ENCODE measurements at regions not wholly inside any gene's neighbourhood (a gene's known extent, or its start where the extent isn't known, plus 50 kb on each side); places are given as distances from the start of the nearest gene placed in this dataset.

DNA sequence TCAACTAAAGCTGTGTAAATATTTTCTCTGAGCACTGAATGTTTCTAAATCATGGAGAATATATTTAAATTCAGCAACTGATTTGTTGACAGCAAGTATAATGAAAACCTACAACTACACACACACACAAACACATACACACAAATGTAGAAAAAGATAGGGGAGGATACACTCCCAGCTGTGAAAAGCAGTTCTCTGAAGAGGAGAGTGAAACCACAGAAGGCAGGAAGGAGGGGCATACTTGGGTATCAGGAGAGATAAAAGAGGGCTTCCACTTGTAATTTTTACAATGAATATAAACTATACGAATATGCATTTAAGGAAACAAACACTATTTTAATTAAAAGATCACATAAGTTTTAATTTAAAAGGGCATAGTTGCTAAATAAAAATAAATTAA lies 227.8 kb upstream of the SLC24A2 start:
- H3K27ac ChIP-seq (ENCODE audit: extremely low read depth, low read depth, low read length): no peak overlapping the region
- no peak overlapping the region for H3K4me3 ChIP-seq (ENCODE audit: low read depth, low read length)
- no peaks in the 10 kb centered on the region for H3K9me3 ChIP-seq (ENCODE audit: control insufficient read depth, insufficient read depth, low read depth, low read length)
- no peaks in the 10 kb centered on the region for H3K36me3 ChIP-seq (ENCODE audit: control insufficient read depth in 2 of 2, insufficient read depth in 1 of 2, low read length in 2 of 2)
- POLR2A ChIA-PET: no interaction called here
- no peaks in the 10 kb centered on the region for H3K4me1 ChIP-seq (ENCODE audit: control insufficient read depth, insufficient read depth, low read length)
- CTCF ChIA-PET: interaction anchor here (0.6 to 0.9 kb wide), 2 partner anchors 66 to 70 kb away, joined by 4 read pairs; no protein-coding TSS in a partner anchor
- no peak for TF ChIP-seq ZIC2 (tag by site-specific recombination; IDR thresholded peaks at IDR 0.05)
- TF ChIP-seq, protein P1, sequence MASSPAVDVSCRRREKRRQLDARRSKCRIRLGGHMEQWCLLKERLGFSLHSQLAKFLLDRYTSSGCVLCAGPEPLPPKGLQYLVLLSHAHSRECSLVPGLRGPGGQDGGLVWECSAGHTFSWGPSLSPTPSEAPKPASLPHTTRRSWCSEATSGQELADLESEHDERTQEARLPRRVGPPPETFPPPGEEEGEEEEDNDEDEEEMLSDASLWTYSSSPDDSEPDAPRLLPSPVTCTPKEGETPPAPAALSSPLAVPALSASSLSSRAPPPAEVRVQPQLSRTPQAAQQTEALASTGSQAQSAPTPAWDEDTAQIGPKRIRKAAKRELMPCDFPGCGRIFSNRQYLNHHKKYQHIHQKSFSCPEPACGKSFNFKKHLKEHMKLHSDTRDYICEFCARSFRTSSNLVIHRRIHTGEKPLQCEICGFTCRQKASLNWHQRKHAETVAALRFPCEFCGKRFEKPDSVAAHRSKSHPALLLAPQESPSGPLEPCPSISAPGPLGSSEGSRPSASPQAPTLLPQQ (tag by site-specific recombination; IDR thresholded peaks at IDR 0.05): no peak
- TF ChIP-seq ZNF621 (tag by site-specific recombination; IDR thresholded peaks at IDR 0.05): no peak

DNA sequence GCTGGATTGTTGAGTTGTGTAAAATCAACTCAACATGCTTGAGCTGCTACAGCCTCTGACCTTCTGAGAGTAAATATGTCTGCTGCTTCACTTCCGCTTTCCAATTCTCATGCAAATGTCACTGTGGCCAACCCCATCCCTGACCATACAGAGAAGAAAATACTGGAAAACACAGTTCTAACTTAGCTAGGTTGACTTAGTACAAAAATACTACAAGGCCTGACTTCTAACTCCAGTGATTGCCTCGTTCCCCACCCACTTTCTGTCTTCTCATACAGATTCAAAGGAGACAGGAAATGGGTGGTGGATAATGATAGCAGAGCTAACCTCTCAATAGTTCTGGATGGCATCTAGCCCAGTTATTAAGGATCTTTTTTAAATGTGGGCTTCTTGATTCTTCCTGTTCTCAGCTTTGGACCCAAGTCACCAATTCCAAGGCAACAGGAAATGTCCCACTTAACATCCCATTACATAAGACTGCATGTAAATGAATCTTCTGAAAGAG lies 226.6 kb upstream of the SLC24A2 start:
- Histone ChIP-seq H3K36me3 (ENCODE audit: control insufficient read depth in 2 of 2, insufficient read depth in 1 of 2, low read length in 2 of 2) (no peaks in the 10 kb centered on the region), H3K4me3 (ENCODE audit: low read depth, low read length) (no peak overlapping the region), H3K27ac (ENCODE audit: extremely low read depth, low read depth, low read length) (no peak overlapping the region), H3K9me3 (ENCODE audit: control insufficient read depth, insufficient read depth, low read depth, low read length) (no peaks in the 10 kb centered on the region), H3K4me1 (ENCODE audit: control insufficient read depth, insufficient read depth, low read length) (no peaks in the 10 kb centered on the region)
- no peak for TF ChIP-seq ZNF776 (tag by site-specific recombination; IDR thresholded peaks at IDR 0.05; ENCODE audit: borderline replicate concordance)
- TF ChIP-seq ZBTB7A (tag by site-specific recombination; IDR thresholded peaks at IDR 0.05; ENCODE audit: low read depth): no peak
- TF ChIP-seq, protein P2, sequence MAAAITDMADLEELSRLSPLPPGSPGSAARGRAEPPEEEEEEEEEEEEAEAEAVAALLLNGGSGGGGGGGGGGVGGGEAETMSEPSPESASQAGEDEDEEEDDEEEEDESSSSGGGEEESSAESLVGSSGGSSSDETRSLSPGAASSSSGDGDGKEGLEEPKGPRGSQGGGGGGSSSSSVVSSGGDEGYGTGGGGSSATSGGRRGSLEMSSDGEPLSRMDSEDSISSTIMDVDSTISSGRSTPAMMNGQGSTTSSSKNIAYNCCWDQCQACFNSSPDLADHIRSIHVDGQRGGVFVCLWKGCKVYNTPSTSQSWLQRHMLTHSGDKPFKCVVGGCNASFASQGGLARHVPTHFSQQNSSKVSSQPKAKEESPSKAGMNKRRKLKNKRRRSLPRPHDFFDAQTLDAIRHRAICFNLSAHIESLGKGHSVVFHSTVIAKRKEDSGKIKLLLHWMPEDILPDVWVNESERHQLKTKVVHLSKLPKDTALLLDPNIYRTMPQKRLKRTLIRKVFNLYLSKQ (tag by site-specific recombination; IDR thresholded peaks at IDR 0.05; ENCODE audit: borderline replicate concordance): no peak
- TF ChIP-seq, protein P3, sequence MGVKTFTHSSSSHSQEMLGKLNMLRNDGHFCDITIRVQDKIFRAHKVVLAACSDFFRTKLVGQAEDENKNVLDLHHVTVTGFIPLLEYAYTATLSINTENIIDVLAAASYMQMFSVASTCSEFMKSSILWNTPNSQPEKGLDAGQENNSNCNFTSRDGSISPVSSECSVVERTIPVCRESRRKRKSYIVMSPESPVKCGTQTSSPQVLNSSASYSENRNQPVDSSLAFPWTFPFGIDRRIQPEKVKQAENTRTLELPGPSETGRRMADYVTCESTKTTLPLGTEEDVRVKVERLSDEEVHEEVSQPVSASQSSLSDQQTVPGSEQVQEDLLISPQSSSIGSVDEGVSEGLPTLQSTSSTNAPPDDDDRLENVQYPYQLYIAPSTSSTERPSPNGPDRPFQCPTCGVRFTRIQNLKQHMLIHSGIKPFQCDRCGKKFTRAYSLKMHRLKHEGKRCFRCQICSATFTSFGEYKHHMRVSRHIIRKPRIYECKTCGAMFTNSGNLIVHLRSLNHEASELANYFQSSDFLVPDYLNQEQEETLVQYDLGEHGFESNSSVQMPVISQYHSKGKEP (tag by site-specific recombination; IDR thresholded peaks at IDR 0.05): no peak
- TF ChIP-seq, protein P4, sequence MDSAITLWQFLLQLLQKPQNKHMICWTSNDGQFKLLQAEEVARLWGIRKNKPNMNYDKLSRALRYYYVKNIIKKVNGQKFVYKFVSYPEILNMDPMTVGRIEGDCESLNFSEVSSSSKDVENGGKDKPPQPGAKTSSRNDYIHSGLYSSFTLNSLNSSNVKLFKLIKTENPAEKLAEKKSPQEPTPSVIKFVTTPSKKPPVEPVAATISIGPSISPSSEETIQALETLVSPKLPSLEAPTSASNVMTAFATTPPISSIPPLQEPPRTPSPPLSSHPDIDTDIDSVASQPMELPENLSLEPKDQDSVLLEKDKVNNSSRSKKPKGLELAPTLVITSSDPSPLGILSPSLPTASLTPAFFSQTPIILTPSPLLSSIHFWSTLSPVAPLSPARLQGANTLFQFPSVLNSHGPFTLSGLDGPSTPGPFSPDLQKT (IDR thresholded peaks at IDR 0.05; ENCODE audit: borderline replicate concordance, low read depth, low read length): no peak
- no peak for TF ChIP-seq ZSCAN30 (tag by site-specific recombination; IDR thresholded peaks at IDR 0.05)
- TF ChIP-seq ZNF792 (tag by site-specific recombination; IDR thresholded peaks at IDR 0.05): no peak
- no peak for TF ChIP-seq ZNF146 (tag by site-specific recombination; IDR thresholded peaks at IDR 0.05)
- TF ChIP-seq, protein P5, sequence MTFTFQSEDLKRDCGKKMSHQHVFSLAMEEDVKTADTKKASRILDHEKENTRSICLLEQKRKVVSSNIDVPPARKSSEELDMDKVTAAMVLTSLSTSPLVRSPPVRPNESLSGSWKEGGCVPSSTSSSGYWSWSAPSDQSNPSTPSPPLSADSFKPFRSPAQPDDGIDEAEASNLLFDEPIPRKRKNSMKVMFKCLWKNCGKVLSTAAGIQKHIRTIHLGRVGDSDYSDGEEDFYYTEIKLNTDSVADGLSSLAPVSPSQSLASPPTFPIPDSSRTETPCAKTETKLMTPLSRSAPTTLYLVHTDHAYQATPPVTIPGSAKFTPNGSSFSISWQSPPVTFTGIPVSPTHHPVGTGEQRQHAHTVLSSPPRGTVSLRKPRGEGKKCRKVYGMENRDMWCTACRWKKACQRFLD (tag by site-specific recombination; IDR thresholded peaks at IDR 0.05): no peak
- TF ChIP-seq ZIC2 (tag by site-specific recombination; IDR thresholded peaks at IDR 0.05): no peak
- TF ChIP-seq ZNF837 (tag by site-specific recombination; IDR thresholded peaks at IDR 0.05): no peak
- no peak for TF ChIP-seq MEIS1 (CRISPR knock-in tag; IDR thresholded peaks at IDR 0.05; ENCODE audit: borderline replicate concordance)
- no peak for TF ChIP-seq ZNF266 (tag by site-specific recombination; IDR thresholded peaks at IDR 0.05; ENCODE audit: low read depth)
- no peak for TF ChIP-seq ZNF366 (tag by site-specific recombination; conservative IDR thresholded peaks at IDR 0.05)
- no peak for TF ChIP-seq MZF1 (tag by site-specific recombination; IDR thresholded peaks at IDR 0.05; ENCODE audit: borderline replicate concordance)
- CTCF ChIA-PET: interaction anchor here (0.6 to 0.9 kb wide), 3 partner anchors 69 to 1066 kb away, joined by 3 to 4 read pairs (median 4); no protein-coding TSS in a partner anchor
- POLR2A ChIA-PET: no interaction called here

Measured in HEK293 (cell line).